ENCODE measurements at regions not wholly inside any gene's neighbourhood (a gene's known extent, or its start where the extent isn't known, plus 50 kb on each side); places are given as distances from the start of the nearest gene placed in this dataset.
A peak's percentile ranks its signal among the peaks of the same experiment; 100 is the strongest.

DNA sequence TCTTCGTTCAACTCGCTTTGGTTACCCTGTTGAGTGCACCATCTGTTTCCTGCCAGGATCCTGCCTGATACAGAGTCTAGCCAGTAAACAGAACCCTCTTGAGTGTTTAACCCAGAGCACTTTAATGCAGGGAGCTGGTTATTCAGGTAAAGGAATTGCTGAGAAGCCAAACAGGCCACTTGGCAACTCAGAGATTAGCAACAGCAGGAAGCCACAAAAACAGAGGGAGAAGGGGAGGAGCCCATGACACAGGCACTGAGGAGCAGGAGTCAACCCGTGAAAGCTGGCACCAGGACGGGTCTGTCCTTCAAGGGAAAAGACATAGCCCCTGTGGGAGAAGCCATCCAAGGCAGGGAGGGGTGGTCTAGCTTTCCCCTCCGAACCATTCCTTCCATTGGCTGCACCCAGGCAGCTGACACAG lies 641.4 kb downstream of the ZNF674 start:
- TF ChIP-seq, protein P1, sequence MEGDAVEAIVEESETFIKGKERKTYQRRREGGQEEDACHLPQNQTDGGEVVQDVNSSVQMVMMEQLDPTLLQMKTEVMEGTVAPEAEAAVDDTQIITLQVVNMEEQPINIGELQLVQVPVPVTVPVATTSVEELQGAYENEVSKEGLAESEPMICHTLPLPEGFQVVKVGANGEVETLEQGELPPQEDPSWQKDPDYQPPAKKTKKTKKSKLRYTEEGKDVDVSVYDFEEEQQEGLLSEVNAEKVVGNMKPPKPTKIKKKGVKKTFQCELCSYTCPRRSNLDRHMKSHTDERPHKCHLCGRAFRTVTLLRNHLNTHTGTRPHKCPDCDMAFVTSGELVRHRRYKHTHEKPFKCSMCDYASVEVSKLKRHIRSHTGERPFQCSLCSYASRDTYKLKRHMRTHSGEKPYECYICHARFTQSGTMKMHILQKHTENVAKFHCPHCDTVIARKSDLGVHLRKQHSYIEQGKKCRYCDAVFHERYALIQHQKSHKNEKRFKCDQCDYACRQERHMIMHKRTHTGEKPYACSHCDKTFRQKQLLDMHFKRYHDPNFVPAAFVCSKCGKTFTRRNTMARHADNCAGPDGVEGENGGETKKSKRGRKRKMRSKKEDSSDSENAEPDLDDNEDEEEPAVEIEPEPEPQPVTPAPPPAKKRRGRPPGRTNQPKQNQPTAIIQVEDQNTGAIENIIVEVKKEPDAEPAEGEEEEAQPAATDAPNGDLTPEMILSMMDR (IDR thresholded peaks at IDR 0.05) = no peak

DNA sequence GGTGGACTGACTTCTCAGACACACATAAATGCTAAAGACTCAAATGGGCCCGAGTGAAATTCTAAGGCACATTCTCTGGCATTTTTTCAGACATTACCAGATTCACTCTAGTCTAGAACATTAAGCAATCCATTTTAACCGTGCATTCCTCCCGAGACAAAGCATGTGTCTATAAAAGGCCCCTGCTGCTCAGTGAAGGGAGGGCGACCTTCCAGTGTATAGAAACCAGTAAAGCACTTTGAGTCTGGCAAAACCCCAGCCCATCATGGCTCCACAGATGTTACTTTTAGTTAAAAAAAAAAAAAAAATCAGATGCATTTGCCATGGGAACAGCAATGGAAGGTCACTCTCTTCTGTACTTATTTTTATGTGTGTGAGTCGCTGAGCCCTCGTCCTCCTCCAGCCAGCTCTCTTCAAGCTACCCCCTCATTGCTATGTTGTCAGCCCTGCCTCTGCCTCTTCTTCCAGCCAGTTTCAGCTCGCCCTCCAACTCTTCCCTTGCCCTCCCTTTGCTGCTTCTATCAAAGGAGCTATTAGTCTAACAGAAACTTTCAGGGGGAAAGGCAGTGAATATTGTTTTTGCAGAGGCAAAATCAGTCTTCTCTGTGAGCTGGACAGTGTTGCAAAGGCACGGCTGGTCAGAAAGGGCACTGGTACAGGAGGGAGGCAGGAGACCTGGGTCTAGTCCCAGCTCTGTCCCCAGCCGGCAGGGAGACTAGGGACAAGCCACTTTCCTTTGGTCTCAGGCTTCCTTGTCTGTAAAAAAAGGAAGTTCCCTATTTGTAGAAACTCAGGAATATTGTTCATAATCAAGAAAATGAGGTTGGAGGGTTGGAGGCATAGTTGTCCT lies 644.2 kb downstream of the ZNF674 start:
- peak; percentile 0 for DNase-seq
- Mint-ChIP-seq H3K9me3 (no peaks in the 10 kb centered on the region), H3K27me3 (ENCODE audit: insufficient read depth) (peaks cover 19% of the 10 kb centered on the region), H3K27ac (no peak overlapping the region), H3K36me3 (ENCODE audit: low read depth) (no peaks in the 10 kb centered on the region), H3K4me3 (peak overlapping the region; percentile 4; the same call in 1 of the 2 replicates), H3K4me1 (ENCODE audit: low read depth) (no peaks in the 10 kb centered on the region)
- TF ChIP-seq, protein P1 (IDR thresholded peaks at IDR 0.05) = no peak

More for the DNA sequence above, 641.4 kb downstream of the ZNF674 start:
- H3K9me3 Mint-ChIP-seq = no peaks in the 10 kb centered on the region
- DNase-seq = no peak
- no peak overlapping the region for H3K27ac Mint-ChIP-seq
- H3K36me3 Mint-ChIP-seq (ENCODE audit: low read depth) = no peaks in the 10 kb centered on the region
- H3K27me3 Mint-ChIP-seq (ENCODE audit: insufficient read depth) = peaks cover 16% of the 10 kb centered on the region
- no peak overlapping the region for H3K4me3 Mint-ChIP-seq
- no peaks in the 10 kb centered on the region for H3K4me1 Mint-ChIP-seq (ENCODE audit: low read depth)

DNA sequence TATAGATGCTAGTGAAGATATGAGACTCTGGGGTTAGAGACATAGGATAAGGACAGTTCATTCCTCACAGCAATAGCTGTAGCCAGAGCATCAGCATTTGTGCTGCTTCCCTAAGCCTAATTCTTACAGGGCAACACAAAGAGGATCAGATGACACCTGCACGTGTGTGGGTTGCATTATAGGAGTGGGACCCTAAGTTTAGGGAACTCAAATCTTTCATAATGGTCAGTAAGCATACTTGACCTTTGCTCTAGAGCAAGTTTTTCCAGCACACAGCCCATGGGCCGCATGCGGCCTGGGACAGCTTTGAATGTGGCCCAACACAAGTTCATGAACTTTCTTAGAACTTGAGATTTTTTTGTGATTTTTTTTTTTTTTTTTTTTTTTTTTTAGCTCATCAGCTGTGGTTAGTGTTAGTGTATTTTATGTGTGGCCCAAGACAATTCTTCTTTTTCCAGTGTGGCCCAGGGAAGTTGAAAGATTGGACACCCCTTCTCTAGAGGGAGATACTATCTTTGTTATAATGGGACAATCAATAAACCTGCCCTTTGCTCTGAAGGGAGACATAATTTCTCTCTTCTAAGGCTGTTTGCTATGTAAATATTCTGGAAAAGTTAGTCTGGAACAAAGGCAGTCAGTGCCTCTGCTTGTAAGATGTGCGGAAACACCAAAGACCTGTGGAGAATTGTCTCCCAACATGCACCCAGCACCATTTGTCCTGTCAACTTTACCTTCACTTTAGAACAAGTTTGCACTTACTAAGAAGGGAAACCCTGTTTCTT lies 650.2 kb downstream of the ZNF674 start:
- no peaks in the 10 kb centered on the region for H3K36me3 Mint-ChIP-seq (ENCODE audit: low read depth)
- peaks cover under 1% of the 10 kb centered on the region for H3K4me1 Mint-ChIP-seq (ENCODE audit: low read depth)
- H3K27ac Mint-ChIP-seq = no peak overlapping the region
- no peak overlapping the region for H3K4me3 Mint-ChIP-seq
- H3K9me3 Mint-ChIP-seq = no peaks in the 10 kb centered on the region
- no peak for DNase-seq
- TF ChIP-seq, protein P1 (IDR thresholded peaks at IDR 0.05) = no peak
- H3K27me3 Mint-ChIP-seq (ENCODE audit: insufficient read depth) = peaks cover 15% of the 10 kb centered on the region

DNA sequence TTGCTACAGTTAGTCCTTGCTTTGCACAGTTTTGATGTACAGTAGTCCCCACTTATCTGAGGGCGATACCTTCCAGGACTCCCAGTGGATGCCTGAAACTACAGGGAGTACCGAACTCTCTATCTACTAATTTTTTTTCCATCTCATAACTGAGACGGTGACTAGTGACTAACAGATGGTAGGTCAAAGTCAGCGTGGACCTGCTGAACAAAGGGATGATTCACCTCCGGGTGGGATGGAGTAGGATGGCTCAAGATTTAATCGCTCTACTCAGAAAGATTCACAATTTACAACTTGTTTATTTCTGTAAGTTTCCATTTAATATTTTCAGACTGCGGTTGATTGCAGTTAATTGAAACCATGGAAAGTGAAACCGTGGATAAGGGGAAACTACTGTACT lies 655.8 kb downstream of the ZNF674 start:
- H3K36me3 Mint-ChIP-seq (ENCODE audit: low read depth) = no peaks in the 10 kb centered on the region
- peaks cover 11% of the 10 kb centered on the region for H3K4me1 Mint-ChIP-seq (ENCODE audit: low read depth)
- TF ChIP-seq, protein P1 (IDR thresholded peaks at IDR 0.05) = no peak
- H3K27ac Mint-ChIP-seq = peak overlapping the region; percentile 36; the same call in 1 of the 2 replicates
- DNase-seq = peak; percentile 52
- no peaks in the 10 kb centered on the region for H3K9me3 Mint-ChIP-seq
- peaks cover 3% of the 10 kb centered on the region for H3K27me3 Mint-ChIP-seq (ENCODE audit: insufficient read depth)
- H3K4me3 Mint-ChIP-seq = peak overlapping the region; percentile 72

DNA sequence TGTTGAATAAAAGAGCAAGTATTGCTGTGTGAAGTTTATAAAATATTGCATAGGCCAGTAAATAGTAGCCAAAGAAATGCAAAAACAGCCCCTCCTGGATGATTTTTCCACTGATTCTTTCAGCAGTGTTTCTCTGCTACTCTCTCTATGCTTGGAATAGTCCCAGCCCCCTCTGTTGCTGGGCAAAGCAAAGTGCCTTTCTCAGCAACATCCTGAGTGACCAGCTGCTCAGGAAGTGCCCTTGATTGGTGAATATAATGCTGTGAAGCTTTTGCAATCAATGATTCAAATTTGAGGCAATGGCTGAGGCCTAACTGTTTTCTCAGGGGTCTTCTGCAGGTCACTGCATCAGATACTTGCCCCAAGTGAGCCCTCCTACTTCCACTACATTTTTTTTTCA lies 656.7 kb downstream of the ZNF674 start:
- Mint-ChIP-seq H3K9me3 (no peaks in the 10 kb centered on the region), H3K27ac (no peak overlapping the region), H3K4me3 (no peak overlapping the region), H3K36me3 (ENCODE audit: low read depth) (no peaks in the 10 kb centered on the region), H3K27me3 (ENCODE audit: insufficient read depth) (peaks cover 1% of the 10 kb centered on the region), H3K4me1 (ENCODE audit: low read depth) (peaks cover 11% of the 10 kb centered on the region)
- no peak for DNase-seq
- TF ChIP-seq, protein P1 (IDR thresholded peaks at IDR 0.05) = no peak

All from HFFc6 (cell line).